ENCODE measurements at regions not wholly inside any gene's neighbourhood (a gene's known extent, or its start where the extent isn't known, plus 50 kb on each side); places are given as distances from the start of the nearest gene placed in this dataset.

- H3K9ac ChIP-seq (ENCODE audit: insufficient read depth, low read length), result no peak overlapping the region
- no peak overlapping the region for H3K4me3 ChIP-seq (replicated peaks in 1 of 4; ENCODE audit: control extremely low read depth in 1 of 4, insufficient read depth in 1 of 4, low read depth in 3 of 4, low read length in 4 of 4)
- no peak for DNase-seq (ENCODE audit: low read depth in 2 of 2)
- no peaks in the 10 kb centered on the region for H3K36me3 ChIP-seq (ENCODE audit: control insufficient read depth, insufficient read depth, low read length)
- TF ChIP-seq CTCF (conservative IDR thresholded peaks at IDR 0.05 in 1 of 2, IDR thresholded peaks at IDR 0.05 in 1 of 2; ENCODE audit: low read depth in 1 of 2, low read length in 2 of 2) (no peak), EZH2 (IDR thresholded peaks at IDR 0.05; ENCODE audit: low read length, missing control alignments) (no peak)
- H3K9me3 ChIP-seq (ENCODE audit: control insufficient read depth, insufficient read depth, low read depth, low read length), result no peaks in the 10 kb centered on the region
- H3K27ac ChIP-seq (ENCODE audit: insufficient read depth, low read length), result no peak overlapping the region
- no peak overlapping the region for H2AFZ ChIP-seq (ENCODE audit: low read length)
- H3K4me2 ChIP-seq (ENCODE audit: extremely low read depth, insufficient read depth, low read length), result no peak overlapping the region
- H3K79me2 ChIP-seq (ENCODE audit: control insufficient read depth, insufficient read depth, low read length), result no peaks in the 10 kb centered on the region
- H3K4me1 ChIP-seq (ENCODE audit: control insufficient read depth, extremely low read depth, insufficient read depth, low read length), result no peaks in the 10 kb centered on the region
- H4K20me1 ChIP-seq (ENCODE audit: control insufficient read depth, extremely low read depth, insufficient read depth, low read length), result no peaks in the 10 kb centered on the region
- H3K27me3 ChIP-seq (ENCODE audit: control insufficient read depth, insufficient read depth, low read length), result no peaks in the 10 kb centered on the region
These were observed 450.7 kb downstream of the AEBP2 start for GRCh38 chr12:19890024-19890423.

GRCh38 chr12:19891936-19892591 is 452.8 kb downstream of the AEBP2 start:
- no peaks in the 10 kb centered on the region for H3K79me2 ChIP-seq (ENCODE audit: control insufficient read depth, insufficient read depth, low read length)
- no peak overlapping the region for H2AFZ ChIP-seq (ENCODE audit: low read length)
- no peaks in the 10 kb centered on the region for H3K9me3 ChIP-seq (ENCODE audit: control insufficient read depth, insufficient read depth, low read depth, low read length)
- no peak overlapping the region for H3K4me2 ChIP-seq (ENCODE audit: extremely low read depth, insufficient read depth, low read length)
- H3K9ac ChIP-seq (ENCODE audit: insufficient read depth, low read length), result no peak overlapping the region
- no peaks in the 10 kb centered on the region for H4K20me1 ChIP-seq (ENCODE audit: control insufficient read depth, extremely low read depth, insufficient read depth, low read length)
- H3K4me3 ChIP-seq (replicated peaks in 1 of 4; ENCODE audit: control extremely low read depth in 1 of 4, insufficient read depth in 1 of 4, low read depth in 3 of 4, low read length in 4 of 4), result no peak overlapping the region
- H3K36me3 ChIP-seq (ENCODE audit: control insufficient read depth, insufficient read depth, low read length), result no peaks in the 10 kb centered on the region
- DNase-seq (ENCODE audit: low read depth in 2 of 2), result no peak
- H3K27me3 ChIP-seq (ENCODE audit: control insufficient read depth, insufficient read depth, low read length), result no peaks in the 10 kb centered on the region
- H3K4me1 ChIP-seq (ENCODE audit: control insufficient read depth, extremely low read depth, insufficient read depth, low read length), result no peaks in the 10 kb centered on the region
- TF ChIP-seq CTCF (conservative IDR thresholded peaks at IDR 0.05 in 1 of 2, IDR thresholded peaks at IDR 0.05 in 1 of 2; ENCODE audit: low read depth in 1 of 2, low read length in 2 of 2), result no peak
- TF ChIP-seq EZH2 (IDR thresholded peaks at IDR 0.05; ENCODE audit: low read length, missing control alignments), result no peak
- no peak overlapping the region for H3K27ac ChIP-seq (ENCODE audit: insufficient read depth, low read length)

GRCh38 chr12:19893514-19893913 is 454.2 kb downstream of the AEBP2 start:
- H3K4me3 ChIP-seq (replicated peaks in 1 of 4; ENCODE audit: control extremely low read depth in 1 of 4, insufficient read depth in 1 of 4, low read depth in 3 of 4, low read length in 4 of 4), result no peak overlapping the region
- H3K4me1 ChIP-seq (ENCODE audit: control insufficient read depth, extremely low read depth, insufficient read depth, low read length), result no peaks in the 10 kb centered on the region
- H2AFZ ChIP-seq (ENCODE audit: low read length), result no peak overlapping the region
- H3K27ac ChIP-seq (ENCODE audit: insufficient read depth, low read length), result no peak overlapping the region
- no peaks in the 10 kb centered on the region for H3K36me3 ChIP-seq (ENCODE audit: control insufficient read depth, insufficient read depth, low read length)
- DNase-seq (ENCODE audit: low read depth in 2 of 2), result peak; percentile 51 to 55
- H3K79me2 ChIP-seq (ENCODE audit: control insufficient read depth, insufficient read depth, low read length), result no peaks in the 10 kb centered on the region
- H3K4me2 ChIP-seq (ENCODE audit: extremely low read depth, insufficient read depth, low read length), result no peak overlapping the region
- peak; percentile 27 to 33 for TF ChIP-seq CTCF (conservative IDR thresholded peaks at IDR 0.05 in 1 of 2, IDR thresholded peaks at IDR 0.05 in 1 of 2; ENCODE audit: low read depth in 1 of 2, low read length in 2 of 2)
- TF ChIP-seq EZH2 (IDR thresholded peaks at IDR 0.05; ENCODE audit: low read length, missing control alignments), result no peak
- no peaks in the 10 kb centered on the region for H4K20me1 ChIP-seq (ENCODE audit: control insufficient read depth, extremely low read depth, insufficient read depth, low read length)
- H3K9me3 ChIP-seq (ENCODE audit: control insufficient read depth, insufficient read depth, low read depth, low read length), result no peaks in the 10 kb centered on the region
- H3K9ac ChIP-seq (ENCODE audit: insufficient read depth, low read length), result no peak overlapping the region
- H3K27me3 ChIP-seq (ENCODE audit: control insufficient read depth, insufficient read depth, low read length), result no peaks in the 10 kb centered on the region

Data from fibroblast of lung (primary cell).